SKM-1 (cell line): ENCODE measurements at regions not wholly inside any gene's neighbourhood (a gene's known extent, or its start where the extent isn't known, plus 50 kb on each side); places are given as distances from the start of the nearest gene placed in this dataset.
A peak's percentile ranks its signal among the peaks of the same experiment; 100 is the strongest.

Source experiments
- DNase-seq: peaks from one replicate; lab custom pipeline; 2025; ENCODE audit not compliant: unreplicated experiment; lab: John Stamatoyannopoulos, UW

DNA sequence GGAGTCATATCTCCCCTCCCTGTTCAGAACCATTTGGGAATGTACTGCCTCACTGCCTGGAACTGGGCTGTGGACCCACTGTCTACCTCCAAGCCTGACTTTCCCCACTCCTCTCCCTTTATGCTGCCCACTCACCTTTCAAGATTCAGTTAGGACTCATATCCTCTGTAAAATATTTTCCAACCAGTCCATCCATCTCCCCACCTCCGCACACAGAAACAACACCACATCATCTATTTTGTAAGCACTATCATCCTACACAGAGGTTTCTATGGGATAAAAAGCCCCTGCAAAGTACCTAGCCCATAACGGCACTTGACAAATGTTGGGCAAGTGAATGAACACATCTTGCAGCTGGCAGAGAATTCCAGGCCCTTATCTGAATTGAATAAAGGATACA lies 250.8 kb downstream of the ANAPC1 start:
- DNase-seq, result no peak

DNA sequence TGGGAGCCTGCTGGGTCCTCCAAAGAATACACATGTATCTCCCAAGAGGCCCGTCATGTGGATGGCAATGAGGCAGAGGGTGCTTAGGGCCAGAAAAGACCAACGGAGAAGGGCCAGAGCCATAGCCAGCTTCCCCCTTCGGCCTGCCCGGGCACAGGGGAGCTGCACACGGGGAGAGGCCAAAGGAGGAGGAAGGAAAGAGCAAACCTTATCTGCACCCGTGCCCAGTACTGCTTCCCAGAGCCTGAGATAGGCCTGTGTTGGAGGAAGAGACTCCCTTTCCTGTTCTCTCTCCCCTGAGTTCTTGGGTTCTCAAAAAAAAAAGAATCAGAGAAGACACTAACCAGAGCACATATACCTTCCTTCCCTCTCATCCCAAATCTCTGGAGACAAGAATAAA lies 250.3 kb downstream of the ANAPC1 start:
- DNase-seq, result peak; percentile 10

GRCh38 chr2:111634050-111634794 lies 249.8 kb downstream of the ANAPC1 start:
- DNase-seq, result no peak

DNA sequence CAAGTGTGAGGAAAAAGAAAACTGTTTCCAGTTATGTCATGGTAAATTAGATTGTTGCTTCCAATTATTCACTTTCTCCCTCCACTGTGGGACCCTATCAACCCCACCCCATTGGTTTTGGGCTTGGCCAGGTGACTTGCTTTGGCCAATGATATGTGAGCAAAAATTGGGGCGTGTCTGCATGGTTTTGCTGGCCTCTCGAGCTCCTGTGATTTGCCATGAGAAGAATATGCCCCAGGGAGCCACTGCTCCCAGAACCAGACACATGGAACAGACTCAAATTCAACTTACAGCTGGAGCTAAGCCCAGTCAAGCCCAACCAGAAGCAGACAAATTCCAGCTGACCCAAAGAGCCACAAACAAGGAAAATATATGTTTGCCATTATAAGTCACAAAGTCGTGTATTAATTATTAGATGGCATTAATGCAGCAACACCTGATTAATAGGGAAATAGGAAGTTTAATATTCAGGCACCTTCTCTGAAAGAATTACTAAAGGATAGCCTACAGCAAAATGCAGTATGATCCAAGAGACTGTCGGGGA lies 248.9 kb downstream of the ANAPC1 start:
- DNase-seq, result no peak

DNA sequence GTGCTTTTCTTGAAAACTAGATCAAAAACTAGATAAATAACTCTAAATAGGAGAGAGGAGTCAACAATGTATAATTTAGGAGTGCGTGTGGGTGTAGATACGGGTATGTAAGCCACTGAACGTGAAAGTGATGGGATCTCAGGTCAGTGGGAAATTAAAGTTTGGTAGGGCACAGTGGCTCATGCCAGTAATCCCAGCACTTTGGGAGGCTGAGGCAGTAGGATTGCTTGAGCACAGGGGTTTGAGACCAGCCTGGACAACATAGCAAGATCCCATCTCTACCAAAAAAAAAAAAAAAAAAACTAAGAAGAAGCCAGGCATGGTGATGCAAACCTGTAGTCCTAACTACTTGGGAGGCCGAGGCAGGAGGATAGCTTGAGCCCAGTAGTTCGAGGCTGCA lies 247.1 kb downstream of the ANAPC1 start:
- DNase-seq, result no peak

- no peak for DNase-seq
These were observed 245.6 kb downstream of the ANAPC1 start for GRCh38 chr2:111638274-111638877.

DNA sequence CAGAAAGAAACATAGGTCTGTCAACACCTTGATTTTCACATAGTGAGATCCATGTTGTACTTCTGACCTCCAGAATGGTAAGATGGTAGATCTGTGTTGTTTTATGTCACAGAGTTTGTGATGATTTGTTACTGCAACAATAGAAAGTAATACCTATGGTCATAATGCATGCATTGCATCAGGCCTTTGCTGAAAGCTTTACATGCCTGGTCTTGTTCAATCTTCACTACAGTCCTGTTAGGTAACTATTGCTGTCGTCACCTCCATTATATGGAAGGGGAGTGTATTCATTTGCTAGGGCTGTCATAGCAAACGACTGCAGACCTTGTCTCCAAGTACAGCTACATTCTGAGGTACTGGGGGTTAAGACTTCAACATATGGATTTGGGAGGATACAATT lies 243.5 kb downstream of the ANAPC1 start:
- peak; percentile 36 for DNase-seq

GRCh38 chr2:111642586-111643327 lies 241.2 kb downstream of the ANAPC1 start:
- DNase-seq, result peak; percentile 73

- no peak for DNase-seq
These were observed 240.2 kb downstream of the ANAPC1 start for GRCh38 chr2:111643759-111644158.

- DNase-seq, result no peak
These were observed 236.6 kb downstream of the ANAPC1 start for GRCh38 chr2:111647359-111647758.

GRCh38 chr2:111652038-111652437 lies 232.0 kb downstream of the ANAPC1 start:
- no peak for DNase-seq

DNA sequence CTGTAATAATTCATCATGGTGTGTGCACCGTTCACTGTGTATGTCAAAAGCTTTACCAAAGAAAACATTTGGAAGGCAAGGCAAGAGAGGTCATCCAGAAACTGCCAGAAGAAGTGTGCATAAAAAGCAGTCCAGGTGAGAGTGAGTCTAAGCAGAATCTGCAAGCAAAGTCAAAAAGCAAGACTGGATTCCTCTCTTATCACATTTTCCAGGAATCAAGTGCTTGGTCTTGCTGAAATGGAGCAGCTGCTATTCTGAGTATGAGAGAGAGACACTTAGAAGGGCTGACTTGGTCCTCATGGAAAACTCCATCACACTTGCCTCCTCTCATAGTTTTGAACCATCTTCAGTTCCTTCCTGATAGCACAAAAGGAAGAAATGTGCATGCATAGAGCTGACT lies 231.3 kb downstream of the ANAPC1 start:
- no peak for DNase-seq

DNA sequence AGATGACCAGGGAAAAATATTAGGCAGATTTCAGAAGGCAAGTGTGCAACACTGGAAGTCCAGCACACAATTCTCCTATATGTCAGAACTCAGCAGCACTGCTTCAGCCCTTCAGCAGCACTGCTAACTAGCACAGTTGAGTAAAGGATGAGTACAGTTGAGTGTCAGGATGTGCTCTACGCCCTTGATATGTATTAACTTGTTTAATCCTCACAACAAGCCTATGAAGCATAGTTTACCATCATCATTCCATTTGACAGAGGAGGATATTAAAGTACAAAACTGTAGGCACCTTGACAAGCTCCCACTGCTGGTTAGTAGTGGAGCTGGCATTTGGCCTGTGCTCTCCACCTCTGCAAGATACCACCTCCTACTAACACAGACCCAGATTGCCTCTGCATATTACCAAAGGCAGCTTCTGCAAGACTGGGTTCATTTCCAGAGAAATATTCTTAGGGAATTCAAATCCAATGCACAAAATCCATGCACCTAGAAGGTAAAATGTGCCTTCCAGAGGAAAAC lies 230.8 kb downstream of the ANAPC1 start:
- no peak for DNase-seq

- no peak for DNase-seq
These were observed 230.1 kb downstream of the ANAPC1 start for GRCh38 chr2:111653913-111654312.

DNA sequence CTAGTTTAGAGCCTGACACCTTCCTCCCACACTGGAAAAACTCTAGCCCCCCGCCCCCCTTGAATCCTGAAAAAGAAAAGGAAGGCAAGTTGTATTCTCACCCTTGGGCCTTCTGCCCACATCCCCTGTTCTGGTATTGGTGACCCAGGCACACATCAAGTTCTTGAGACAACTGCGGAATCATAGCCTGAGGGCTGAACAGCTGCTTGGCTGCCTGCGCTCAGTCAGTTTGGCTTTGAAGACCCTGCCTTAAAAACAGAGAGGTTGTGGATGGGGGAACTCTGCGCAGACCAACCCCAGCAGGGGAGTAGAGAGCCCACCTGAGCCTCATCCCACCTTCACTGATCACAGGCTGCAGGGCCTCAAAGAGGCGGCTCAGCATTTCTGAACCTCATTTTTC lies 229.2 kb downstream of the ANAPC1 start:
- DNase-seq, result no peak

- DNase-seq, result no peak
These were observed 227.6 kb downstream of the ANAPC1 start for GRCh38 chr2:111656436-111656835.

GRCh38 chr2:111656894-111657293 lies 227.1 kb downstream of the ANAPC1 start:
- DNase-seq, result no peak

DNA sequence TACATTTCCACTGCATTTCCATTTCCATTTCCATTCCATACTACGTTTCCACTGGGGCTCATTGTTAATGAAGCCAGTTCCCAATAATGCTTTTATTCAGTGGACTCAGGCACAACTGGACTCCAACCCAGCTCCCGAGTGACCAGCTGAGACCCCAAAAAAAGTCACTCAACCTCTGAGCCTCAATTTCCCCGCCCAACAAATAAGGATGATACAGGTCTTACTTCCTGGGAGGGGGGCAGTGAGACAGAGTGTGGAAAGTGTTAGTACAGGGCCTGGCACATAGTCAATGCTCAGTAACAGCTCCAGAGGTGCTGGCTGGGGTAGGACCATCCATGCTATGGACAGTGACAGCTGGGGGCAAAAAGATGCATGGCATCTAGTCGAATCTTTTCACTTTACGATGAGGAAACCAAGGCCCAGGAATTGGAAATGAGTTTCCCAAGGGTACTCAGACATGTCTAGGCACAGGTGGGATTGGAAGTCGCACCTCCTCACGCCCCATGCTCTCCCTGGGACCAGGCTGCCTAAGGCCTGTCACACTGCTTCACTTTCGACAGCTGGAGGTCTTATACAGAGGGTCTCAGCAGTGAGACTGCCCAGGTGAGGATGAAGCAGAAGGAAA lies 226.5 kb downstream of the ANAPC1 start:
- DNase-seq, result no peak

- DNase-seq, result peak; percentile 79
These were observed 224.3 kb downstream of the ANAPC1 start for GRCh38 chr2:111659361-111660333.

GRCh38 chr2:111660811-111661210 lies 223.2 kb downstream of the ANAPC1 start:
- DNase-seq, result no peak
